ENCODE measurements at regions not wholly inside any gene's neighbourhood (a gene's known extent, or its start where the extent isn't known, plus 50 kb on each side); places are given as distances from the start of the nearest gene placed in this dataset.

GRCh38 chr5:135739383-135739981, 95.0 kb upstream of the SLC25A48 start:
- TF ChIP-seq CTCF (IDR thresholded peaks at IDR 0.05) (no peak), YY1 (IDR thresholded peaks at IDR 0.05; ENCODE audit: low read depth) (no peak), TAF1 (IDR thresholded peaks at IDR 0.05; ENCODE audit: borderline replicate concordance, low read depth, low read length) (no peak), RFX5 (IDR thresholded peaks at IDR 0.05; ENCODE audit: low read length) (no peak), POLR2AphosphoS5 (IDR thresholded peaks at IDR 0.05; ENCODE audit: low read depth, low read length) (no peak), REST (IDR thresholded peaks at IDR 0.05; ENCODE audit: low read depth, low read length) (no peak), USF2 (IDR thresholded peaks at IDR 0.05; ENCODE audit: borderline replicate concordance, low read depth, low read length) (no peak), TCF12 (IDR thresholded peaks at IDR 0.05) (no peak)
